T-helper 1 cell treated with Interleukin-12 subunit alpha and Interleukin-12 subunit beta and Interleukin-4 antibody, amounts not matched to agents 30 μg/mL and 1 μg/mL, for 36 hours (primary cell): ENCODE measurements at regions not wholly inside any gene's neighbourhood (a gene's known extent, or its start where the extent isn't known, plus 50 kb on each side); places are given as distances from the start of the nearest gene placed in this dataset.

Experiments
- H3K27ac Mint-ChIP-seq: one replicate; pipeline ENCODE4 v1.8.0; 2021; ENCODE audit warnings: mild to moderate bottlenecking, mixed read lengths
- H3K27me3 Mint-ChIP-seq: one replicate; pipeline ENCODE4 v1.8.0; 2021; ENCODE audit warnings: low read depth, mixed read lengths
- H3K36me3 Mint-ChIP-seq: one replicate; pipeline ENCODE4 v1.8.0; 2021; ENCODE audit warnings: low read depth, mixed read lengths
- H3K4me1 Mint-ChIP-seq: one replicate; pipeline ENCODE4 v1.8.0; 2021; ENCODE audit warnings: low read depth, mixed read lengths
- H3K4me3 Mint-ChIP-seq: one replicate; pipeline ENCODE4 v1.8.0; 2021; ENCODE audit warnings: mild to moderate bottlenecking, moderate library complexity, mixed read lengths
- H3K9me3 Mint-ChIP-seq: one replicate; pipeline ENCODE4 v1.8.0; 2021; ENCODE audit warnings: mixed read lengths

GRCh38 chr11:110951950-110952503 is 239.8 kb upstream of the ARHGAP20 start:
- Mint-ChIP-seq H3K4me3 (no peak overlapping the region), H3K36me3 (no peaks in the 10 kb centered on the region), H3K27ac (no peak overlapping the region), H3K9me3 (no peaks in the 10 kb centered on the region), H3K4me1 (no peaks in the 10 kb centered on the region), H3K27me3 (no peaks in the 10 kb centered on the region)

DNA sequence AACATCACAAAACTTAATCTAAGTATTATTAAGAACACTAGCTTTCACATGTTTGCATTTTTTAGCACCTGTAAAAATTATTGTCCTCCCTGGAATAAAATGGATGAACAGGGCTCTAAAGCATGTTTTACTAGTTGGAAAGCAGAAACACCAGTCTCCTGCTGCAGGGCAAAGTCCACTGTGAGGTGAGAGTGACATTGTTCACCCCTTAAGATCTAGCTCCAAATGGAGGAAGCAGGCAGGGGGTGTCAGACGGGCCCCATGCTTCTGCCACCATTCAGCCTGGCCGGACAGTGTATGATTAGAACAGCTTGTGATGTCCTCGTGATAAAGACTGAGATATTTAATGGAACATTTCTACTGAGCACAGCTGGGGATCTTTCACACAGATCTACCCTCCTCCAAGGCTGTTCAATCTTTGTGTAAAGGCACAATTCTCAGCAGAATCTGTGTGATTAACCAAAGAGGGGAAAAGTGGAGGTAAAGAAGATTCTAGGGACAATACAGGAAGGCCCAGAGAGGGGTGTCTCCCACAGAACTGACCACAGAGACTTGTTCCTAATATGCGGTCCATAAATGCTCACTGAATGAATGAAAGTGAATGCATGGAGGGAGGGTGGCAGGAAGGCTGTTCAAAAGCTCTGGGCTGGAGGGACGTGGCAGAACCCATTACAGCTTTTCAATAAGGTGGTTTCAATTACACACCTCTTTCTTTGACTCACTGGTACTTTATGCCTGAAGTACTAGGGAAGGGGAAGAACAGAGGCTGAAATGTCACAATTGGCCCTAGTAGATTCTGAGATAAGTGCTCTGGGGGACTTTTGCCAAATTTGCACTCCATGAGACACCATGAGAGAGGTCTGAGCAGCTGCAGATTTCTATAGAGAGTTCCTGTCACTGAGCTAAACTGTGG is 239.1 kb upstream of the ARHGAP20 start:
- Mint-ChIP-seq H3K27ac (no peak overlapping the region), H3K27me3 (no peaks in the 10 kb centered on the region), H3K4me3 (no peak overlapping the region), H3K9me3 (no peaks in the 10 kb centered on the region), H3K4me1 (no peaks in the 10 kb centered on the region), H3K36me3 (no peaks in the 10 kb centered on the region)

DNA sequence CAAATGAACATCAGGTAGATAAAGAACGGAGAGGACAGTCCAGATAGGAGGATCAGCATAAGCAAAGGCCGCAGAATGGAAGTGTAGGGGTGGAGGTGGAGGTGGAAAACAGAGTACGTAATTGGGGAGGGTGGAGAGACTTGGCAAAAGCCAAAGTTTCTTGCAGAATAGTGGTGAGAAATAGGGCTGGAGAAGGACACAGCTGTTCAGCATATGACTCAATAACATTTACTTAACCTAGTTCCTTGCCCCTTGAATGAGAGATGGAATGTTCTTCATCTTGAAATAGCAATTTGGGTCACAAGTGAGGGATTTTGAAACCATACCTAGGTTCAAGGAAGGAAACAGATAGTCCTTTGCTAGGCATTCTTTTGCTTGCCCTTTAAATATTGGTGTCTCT is 235.9 kb upstream of the ARHGAP20 start:
- Mint-ChIP-seq H3K4me1 (no peaks in the 10 kb centered on the region), H3K27me3 (no peaks in the 10 kb centered on the region), H3K9me3 (no peaks in the 10 kb centered on the region), H3K27ac (no peak overlapping the region), H3K4me3 (no peak overlapping the region), H3K36me3 (no peaks in the 10 kb centered on the region)

DNA sequence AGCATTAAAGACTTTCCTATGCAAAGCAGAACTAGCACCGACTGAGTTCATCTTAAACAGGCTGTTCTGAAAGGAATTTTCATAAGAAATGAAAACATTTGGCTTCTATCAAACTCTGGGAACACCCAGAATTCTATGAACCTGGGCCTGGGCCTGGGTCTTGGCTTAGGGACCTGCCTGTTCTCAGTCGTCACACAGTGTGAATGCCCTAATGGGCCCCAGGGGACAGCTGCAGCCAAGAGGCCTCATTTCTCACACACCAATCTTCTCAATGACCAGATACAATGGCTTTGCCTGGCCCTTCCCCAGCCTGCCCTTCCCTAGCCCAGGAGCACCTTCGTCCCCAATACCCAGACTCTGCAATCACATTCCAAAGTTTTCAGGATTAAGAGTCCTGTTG is 234.9 kb upstream of the ARHGAP20 start:
- Mint-ChIP-seq H3K36me3 (no peaks in the 10 kb centered on the region), H3K4me3 (no peak overlapping the region), H3K4me1 (no peaks in the 10 kb centered on the region), H3K27ac (no peak overlapping the region), H3K9me3 (no peaks in the 10 kb centered on the region), H3K27me3 (no peaks in the 10 kb centered on the region)

DNA sequence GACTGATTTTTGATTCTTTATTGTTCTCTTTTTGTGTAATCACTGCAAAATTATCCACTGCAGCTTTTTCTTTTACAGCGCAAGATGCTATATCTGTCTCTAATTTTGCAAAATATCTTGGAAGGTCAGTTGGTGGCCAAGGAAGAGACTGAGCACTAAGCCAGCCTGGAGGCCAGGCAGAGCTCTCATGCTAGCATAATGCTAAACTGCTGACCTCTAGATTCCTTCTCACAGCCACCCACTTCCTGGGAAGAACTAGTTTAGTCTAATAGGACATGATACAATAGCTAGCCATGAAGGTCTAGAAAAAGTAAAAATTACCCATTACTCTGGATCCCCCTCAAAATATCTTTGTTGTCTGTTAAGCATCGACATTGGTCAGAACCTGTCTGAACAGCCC is 227.2 kb upstream of the ARHGAP20 start:
- H3K4me1 Mint-ChIP-seq: no peaks in the 10 kb centered on the region
- H3K36me3 Mint-ChIP-seq: no peaks in the 10 kb centered on the region

DNA sequence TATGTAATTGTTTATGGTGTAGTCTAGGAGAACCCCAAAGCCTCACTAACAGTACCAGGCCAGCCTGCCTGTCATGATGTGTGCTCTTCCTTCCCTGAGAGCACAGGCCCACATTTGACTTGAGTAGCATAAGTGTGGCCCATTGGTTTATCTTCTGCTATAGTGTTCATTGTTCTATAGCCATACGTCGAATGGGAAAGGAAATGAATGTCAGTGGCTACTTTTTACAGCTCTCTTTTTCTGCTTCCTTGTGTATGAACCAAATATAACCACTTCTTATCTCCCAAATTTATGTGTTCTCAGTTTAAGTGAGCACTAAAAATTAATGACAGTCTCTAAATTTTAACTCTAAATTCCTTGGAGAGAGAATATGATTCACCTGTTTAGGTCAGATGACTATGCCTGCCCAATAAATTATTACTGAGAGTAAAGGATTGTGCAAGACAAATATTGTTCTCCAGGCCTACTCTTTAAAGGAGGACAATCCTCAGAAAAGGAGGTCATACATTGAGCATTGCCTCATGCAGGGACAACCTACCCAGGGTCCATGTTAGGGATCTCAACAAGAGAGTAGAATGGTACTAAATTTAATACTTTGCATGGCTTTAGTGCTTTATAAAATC is 222.9 kb upstream of the ARHGAP20 start:
- no peaks in the 10 kb centered on the region for H3K27me3 Mint-ChIP-seq
- H3K9me3 Mint-ChIP-seq: no peaks in the 10 kb centered on the region
- H3K27ac Mint-ChIP-seq: no peak overlapping the region
- H3K36me3 Mint-ChIP-seq: no peaks in the 10 kb centered on the region
- H3K4me3 Mint-ChIP-seq: no peak overlapping the region
- H3K4me1 Mint-ChIP-seq: no peaks in the 10 kb centered on the region

More for the DNA sequence above, 227.2 kb upstream of the ARHGAP20 start:
- Mint-ChIP-seq H3K9me3 (no peaks in the 10 kb centered on the region), H3K27ac (no peak overlapping the region), H3K27me3 (no peaks in the 10 kb centered on the region), H3K4me3 (no peak overlapping the region)

DNA sequence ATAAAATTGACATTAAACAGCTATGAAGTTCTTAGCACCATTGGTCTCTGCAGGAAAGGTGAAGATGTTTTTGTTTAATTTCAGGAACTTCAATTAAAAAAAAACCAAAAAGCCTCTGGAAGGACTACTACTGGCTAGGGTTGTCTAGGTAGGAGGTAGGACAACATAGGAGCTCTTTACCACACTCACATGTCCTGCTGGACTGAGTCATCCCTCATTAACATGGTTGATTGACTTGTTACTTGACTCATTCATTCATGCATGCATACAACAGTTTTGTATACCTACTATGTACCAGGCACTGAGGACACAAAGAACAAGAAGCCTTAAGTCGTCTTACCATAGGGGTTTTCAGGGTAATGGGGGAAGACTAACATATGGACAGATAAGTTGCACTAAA is 216.9 kb upstream of the ARHGAP20 start:
- H3K27ac Mint-ChIP-seq: no peak overlapping the region
- H3K4me1 Mint-ChIP-seq: no peaks in the 10 kb centered on the region
- H3K9me3 Mint-ChIP-seq: no peaks in the 10 kb centered on the region
- no peaks in the 10 kb centered on the region for H3K36me3 Mint-ChIP-seq
- no peaks in the 10 kb centered on the region for H3K27me3 Mint-ChIP-seq
- H3K4me3 Mint-ChIP-seq: no peak overlapping the region

- no peaks in the 10 kb centered on the region for H3K9me3 Mint-ChIP-seq
- H3K27me3 Mint-ChIP-seq: no peaks in the 10 kb centered on the region
- no peaks in the 10 kb centered on the region for H3K4me1 Mint-ChIP-seq
- no peaks in the 10 kb centered on the region for H3K36me3 Mint-ChIP-seq
- H3K4me3 Mint-ChIP-seq: no peak overlapping the region
- no peak overlapping the region for H3K27ac Mint-ChIP-seq
These were observed 216.2 kb upstream of the ARHGAP20 start for GRCh38 chr11:110928391-110928790.

DNA sequence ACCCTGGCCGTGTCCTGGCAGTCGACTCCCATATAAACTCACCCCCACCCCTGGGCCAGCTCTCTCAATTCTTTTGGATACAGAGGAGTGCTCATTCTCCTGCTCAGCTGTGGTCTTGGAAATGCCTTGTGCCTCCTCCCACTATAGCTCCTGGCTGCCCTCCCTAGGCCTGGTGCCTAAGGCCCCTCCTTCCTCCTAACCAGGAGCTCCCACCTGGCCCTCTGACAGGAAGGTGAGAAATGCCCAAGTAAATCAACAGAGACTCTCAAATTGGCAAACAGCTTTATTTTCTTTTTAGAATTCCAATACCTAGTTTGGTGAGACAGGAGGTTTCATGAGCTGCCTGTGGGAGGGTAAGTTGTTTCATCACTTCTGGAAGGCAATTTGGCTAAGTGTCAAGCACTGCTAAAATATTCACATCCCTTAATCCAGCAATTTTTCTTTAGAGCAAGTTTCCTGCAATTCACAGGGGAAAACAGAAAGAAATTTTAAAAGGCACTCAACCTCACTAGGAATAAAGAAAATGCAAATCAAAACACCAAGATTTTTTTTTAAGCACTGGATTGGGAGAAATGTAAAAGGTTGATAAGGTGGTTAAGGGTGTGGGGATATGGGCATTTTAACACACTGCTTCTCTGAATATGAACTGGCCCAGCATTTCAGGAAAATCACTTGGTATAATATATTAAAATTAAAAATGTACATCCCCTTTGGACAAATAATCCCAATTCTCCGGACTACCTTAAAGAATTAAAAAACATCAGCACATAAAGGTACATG is 209.7 kb upstream of the ARHGAP20 start:
- Mint-ChIP-seq H3K27me3 (no peaks in the 10 kb centered on the region), H3K36me3 (no peaks in the 10 kb centered on the region), H3K4me3 (no peak overlapping the region), H3K9me3 (peaks cover 9% of the 10 kb centered on the region), H3K27ac (no peak overlapping the region), H3K4me1 (peaks cover 7% of the 10 kb centered on the region)

- no peaks in the 10 kb centered on the region for H3K27me3 Mint-ChIP-seq
- no peak overlapping the region for H3K4me3 Mint-ChIP-seq
- H3K36me3 Mint-ChIP-seq: no peaks in the 10 kb centered on the region
- H3K9me3 Mint-ChIP-seq: peaks cover 13% of the 10 kb centered on the region
- H3K4me1 Mint-ChIP-seq: peaks cover 7% of the 10 kb centered on the region
- H3K27ac Mint-ChIP-seq: no peak overlapping the region
These were observed 207.1 kb upstream of the ARHGAP20 start for GRCh38 chr11:110919241-110919922.

DNA sequence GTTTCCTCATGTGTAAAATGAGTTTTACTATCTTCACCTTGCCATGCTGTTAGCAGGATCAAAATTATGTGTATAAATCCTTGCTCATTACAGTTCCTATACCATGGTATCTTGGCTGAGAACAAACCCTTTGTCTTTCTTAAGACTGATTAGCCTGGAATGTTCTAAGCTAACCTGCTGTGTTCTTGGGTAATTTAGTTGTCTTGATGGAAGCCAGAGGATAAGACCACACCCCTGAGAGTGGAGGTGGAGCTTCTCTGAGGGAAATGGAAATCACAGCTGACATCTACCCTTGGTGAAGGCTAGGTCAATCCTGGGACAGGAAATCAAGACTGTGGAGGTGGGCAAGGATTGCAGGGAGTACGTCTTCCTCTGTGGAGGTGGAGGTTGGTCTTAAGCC is 206.1 kb upstream of the ARHGAP20 start:
- Mint-ChIP-seq H3K27me3 (no peaks in the 10 kb centered on the region), H3K4me3 (no peak overlapping the region), H3K4me1 (peaks cover 7% of the 10 kb centered on the region), H3K27ac (no peak overlapping the region), H3K36me3 (no peaks in the 10 kb centered on the region), H3K9me3 (peaks cover 13% of the 10 kb centered on the region)

DNA sequence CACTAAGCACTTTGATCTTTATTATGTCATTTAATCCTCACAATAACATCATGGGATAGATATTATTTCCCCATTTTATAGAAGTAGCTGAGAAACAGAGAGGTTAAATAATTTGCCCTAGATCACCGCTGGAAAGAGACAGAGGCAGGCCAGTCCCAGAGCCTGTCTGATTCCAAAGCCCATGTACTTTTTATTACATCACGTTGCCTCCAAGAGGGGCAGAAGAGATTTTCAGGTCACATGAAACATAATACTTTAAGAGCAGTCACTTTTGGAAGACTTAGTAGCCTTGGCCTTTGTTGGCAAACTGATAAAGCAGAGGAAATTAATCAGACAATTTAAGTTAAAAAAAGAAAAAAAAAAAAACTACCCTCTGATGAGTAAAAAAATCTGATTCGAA is 200.2 kb upstream of the ARHGAP20 start:
- H3K9me3 Mint-ChIP-seq: peaks cover 11% of the 10 kb centered on the region
- no peak overlapping the region for H3K4me3 Mint-ChIP-seq
- no peak overlapping the region for H3K27ac Mint-ChIP-seq
- peaks cover 14% of the 10 kb centered on the region for H3K4me1 Mint-ChIP-seq
- peaks cover 3% of the 10 kb centered on the region for H3K36me3 Mint-ChIP-seq
- no peaks in the 10 kb centered on the region for H3K27me3 Mint-ChIP-seq

- Mint-ChIP-seq H3K9me3 (peaks cover 20% of the 10 kb centered on the region), H3K4me1 (peaks cover 16% of the 10 kb centered on the region), H3K36me3 (peaks cover 4% of the 10 kb centered on the region), H3K27ac (no peak overlapping the region), H3K27me3 (no peaks in the 10 kb centered on the region), H3K4me3 (no peak overlapping the region)
These were observed 198.1 kb upstream of the ARHGAP20 start for GRCh38 chr11:110910384-110910783.

DNA sequence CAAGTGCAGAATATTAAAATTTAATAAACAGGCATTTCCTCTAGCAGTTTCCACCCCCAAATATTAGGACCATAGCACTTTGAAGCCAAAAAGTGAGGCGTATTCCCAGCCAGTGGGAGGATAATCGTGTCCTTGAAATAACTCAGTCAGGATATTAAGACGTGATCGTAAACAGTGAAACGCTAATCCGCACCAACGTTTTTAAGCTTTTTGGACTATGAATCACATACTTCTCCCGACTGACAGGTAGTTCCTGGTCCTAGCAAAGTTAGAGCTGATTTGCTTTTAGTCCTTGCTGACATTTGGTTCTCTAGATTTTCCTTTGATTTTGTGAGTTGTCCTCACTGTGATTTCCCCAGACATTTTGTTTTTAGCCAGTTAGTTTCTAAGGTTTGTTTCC is 197.1 kb upstream of the ARHGAP20 start:
- H3K36me3 Mint-ChIP-seq: peaks cover 4% of the 10 kb centered on the region
- peaks cover 16% of the 10 kb centered on the region for H3K4me1 Mint-ChIP-seq
- peaks cover 15% of the 10 kb centered on the region for H3K9me3 Mint-ChIP-seq
- no peak overlapping the region for H3K4me3 Mint-ChIP-seq
- H3K27ac Mint-ChIP-seq: no peak overlapping the region
- no peaks in the 10 kb centered on the region for H3K27me3 Mint-ChIP-seq
